HG03039 (cell line): ENCODE measurements at regions not wholly inside any gene's neighbourhood (a gene's known extent, or its start where the extent isn't known, plus 50 kb on each side); places are given as distances from the start of the nearest gene placed in this dataset.

Experiments used
- ATAC-seq: cut with Tn5 transposase; IDR thresholded peaks from one replicate; pipeline ENCODE4 v1.9.1; 2021; ENCODE audit warnings: mild to moderate bottlenecking, moderate library complexity; ENCODE audit not compliant: unreplicated experiment

GRCh38 chrY:21259707-21260106 lies 251.4 kb upstream of the RBMY1B start:
- ATAC-seq: no peak

DNA sequence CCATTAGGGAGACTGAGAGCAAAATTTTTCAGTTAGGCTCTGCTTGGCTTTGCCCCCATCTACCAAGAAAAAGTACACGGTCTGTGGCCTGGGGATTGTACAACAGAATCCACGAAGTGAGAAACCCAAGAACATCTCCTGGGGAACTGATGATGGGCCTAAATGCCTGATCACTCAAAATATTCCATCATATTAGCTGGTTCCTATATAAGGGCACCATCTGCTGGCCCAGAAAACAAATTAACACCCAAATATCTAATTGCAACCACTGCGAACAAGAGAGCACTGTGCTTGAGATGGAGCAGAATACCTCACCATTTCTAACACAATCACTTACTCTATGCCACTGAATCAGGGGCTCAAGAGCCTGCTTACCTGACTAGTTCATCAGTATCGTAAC lies 250.8 kb upstream of the RBMY1B start:
- ATAC-seq: no peak

DNA sequence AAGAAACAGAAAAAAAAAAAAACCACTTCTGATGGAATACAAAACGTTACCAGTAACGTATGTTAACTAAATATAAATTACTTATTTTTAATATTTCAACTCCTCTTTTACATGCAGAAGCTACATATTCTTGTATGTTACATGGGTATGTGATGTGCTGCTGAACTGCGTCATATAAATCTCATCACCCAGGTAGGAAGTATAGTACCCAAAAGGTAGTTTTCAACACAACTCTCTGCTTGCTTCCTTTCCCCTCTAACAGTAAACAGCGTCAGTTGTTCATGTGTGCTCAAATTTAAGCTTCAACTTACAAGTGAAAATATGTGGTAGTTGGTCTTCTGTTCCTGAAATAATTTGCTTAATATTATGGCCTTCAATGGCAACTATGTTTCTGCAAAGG lies 250.0 kb upstream of the RBMY1B start:
- no peak for ATAC-seq

- no peak for ATAC-seq
Observed at GRCh38 chrY:21266751-21267150, 244.4 kb upstream of the RBMY1B start.

- ATAC-seq: no peak
Observed at GRCh38 chrY:21267164-21267563, 244.0 kb upstream of the RBMY1B start.

GRCh38 chrY:21287769-21288168 lies 223.4 kb upstream of the RBMY1B start:
- no peak for ATAC-seq

DNA sequence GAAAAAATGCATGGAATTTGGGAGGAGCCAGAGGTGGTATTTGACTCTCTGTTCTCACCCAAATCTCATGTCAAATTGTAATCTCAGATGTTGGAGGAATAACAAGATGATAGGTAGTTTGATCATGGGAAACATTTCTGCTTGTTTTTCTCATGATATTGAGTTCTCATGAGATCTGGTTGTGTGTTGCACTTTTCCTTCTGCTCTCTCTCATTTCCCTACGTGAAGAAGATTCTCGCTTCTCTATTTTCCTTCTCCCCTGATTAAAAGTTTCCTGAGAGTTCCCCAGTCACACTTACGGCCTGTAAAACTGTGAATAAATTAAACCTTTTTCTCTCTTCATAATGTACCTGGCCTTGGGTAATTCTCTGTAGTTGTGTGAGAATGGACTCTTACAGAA lies 222.2 kb upstream of the RBMY1B start:
- ATAC-seq: no peak

GRCh38 chrY:21295206-21295605 lies 215.9 kb upstream of the RBMY1B start:
- ATAC-seq: no peak

GRCh38 chrY:21302278-21302677 lies 208.9 kb upstream of the RBMY1B start:
- ATAC-seq: no peak

- no peak for ATAC-seq
Observed at GRCh38 chrY:21315366-21315765, 195.8 kb upstream of the RBMY1B start.
